ENCODE measurements at regions not wholly inside any gene's neighbourhood (a gene's known extent, or its start where the extent isn't known, plus 50 kb on each side); places are given as distances from the start of the nearest gene placed in this dataset.

- TF ChIP-seq EZH2 (IDR thresholded peaks at IDR 0.05) (no peak), CTCF (IDR thresholded peaks at IDR 0.05) (no peak)
Observed at GRCh38 chr9:31629292-31629691, 755.2 kb upstream of the ACO1 start.

All from neural progenitor cell (in vitro differentiated cells).